Breast epithelium (tissue), 4 donors: ENCODE measurements at regions not wholly inside any gene's neighbourhood (a gene's known extent, or its start where the extent isn't known, plus 50 kb on each side); places are given as distances from the start of the nearest gene placed in this dataset.

Experiments
- DNase-seq, 2 donors: peaks; one replicate each; pipeline ENCODE4 v3.0.0-alpha.2; 2019; ENCODE audit warnings: low spot score in 2 of 2
- H3K27ac ChIP-seq, 2 donors: fragments of 200-600 bp; sonication (generic) in 1 of 2; one replicate each; pipeline ENCODE4 v1.5.1; 2016 to 2019; ENCODE audit warnings: mild to moderate bottlenecking in 1 of 2
- H3K27me3 ChIP-seq, 2 donors: fragments of 200-600 bp; sonication (generic) in 1 of 2; one replicate each; pipeline versions ENCODE4 v1.5.1 to v1.6.0; 2017 to 2019; ENCODE audit warnings: control low read depth in 1 of 2, mild to moderate bottlenecking in 1 of 2
- H3K36me3 ChIP-seq: fragments of 200-600 bp; one replicate; pipeline ENCODE4 v1.5.1; 2019
- H3K4me1 ChIP-seq, 2 donors: fragments of 200-600 bp; sonication (generic); one replicate each; pipeline ENCODE4 v1.5.1; 2016 to 2019; ENCODE audit warnings: control low read depth in 1 of 2
- H3K4me3 ChIP-seq, 3 donors: fragments of 200-600 bp; sonication (generic); 1 replicate in 2 of 3; 2 replicates in 1 of 3; pipeline ENCODE4 v1.5.1; 2016 to 2019; ENCODE audit warnings: mild to moderate bottlenecking in 3 of 3, moderate library complexity in 2 of 3
- H3K9me3 ChIP-seq, 2 donors: fragments of 200-600 bp; sonication (generic) in 1 of 2; one replicate each; pipeline ENCODE4 v1.5.1; 2016 to 2019; ENCODE audit warnings: control low read depth in 1 of 2
- POLR2A ChIP-seq: fragments of 450-650 bp; IDR thresholded peaks from one replicate; pipeline ENCODE4 v1.6.1; 2016; ENCODE audit warnings: antibody characterized with exemption, mild to moderate bottlenecking, moderate library complexity
- POLR2AphosphoS5 ChIP-seq, 3 donors: sonication (generic); formaldehyde crosslinking; IDR thresholded peaks; one replicate each; pipeline ENCODE4 v1.6.1; 2017; ENCODE audit warnings: antibody characterized with exemption in 3 of 3
- intact Hi-C: fragments of 100-400 bp; cut with DNase I; formaldehyde crosslinking; loops from one replicate; pipeline ENCODE4 v1.15.1; 2023; ENCODE audit warnings: low total_unique reads
- TF ChIP-seq, protein P1 (sequence below), 3 donors: fragments of 450-650 bp; IDR thresholded peaks; one replicate each; pipeline ENCODE4 v1.5.1; 2016 to 2017; ENCODE audit warnings: antibody characterized with exemption in 3 of 3, mild to moderate bottlenecking in 3 of 3, moderate library complexity in 3 of 3

GRCh38 chr2:139296672-139297209 lies 516.6 kb upstream of the NXPH2 start:
- Histone ChIP-seq H3K4me1 (no peaks in the 10 kb centered on the region), H3K9me3 (no peaks in the 10 kb centered on the region), H3K4me3 (no peak overlapping the region), H3K36me3 (no peaks in the 10 kb centered on the region), H3K27ac (no peak overlapping the region), H3K27me3 (no peaks in the 10 kb centered on the region)
- intact Hi-C loops = no loop called here
- DNase-seq = no peak
- TF ChIP-seq POLR2AphosphoS5 (IDR thresholded peaks at IDR 0.05) (no peak), POLR2A (no peak)
- TF ChIP-seq, protein P1, sequence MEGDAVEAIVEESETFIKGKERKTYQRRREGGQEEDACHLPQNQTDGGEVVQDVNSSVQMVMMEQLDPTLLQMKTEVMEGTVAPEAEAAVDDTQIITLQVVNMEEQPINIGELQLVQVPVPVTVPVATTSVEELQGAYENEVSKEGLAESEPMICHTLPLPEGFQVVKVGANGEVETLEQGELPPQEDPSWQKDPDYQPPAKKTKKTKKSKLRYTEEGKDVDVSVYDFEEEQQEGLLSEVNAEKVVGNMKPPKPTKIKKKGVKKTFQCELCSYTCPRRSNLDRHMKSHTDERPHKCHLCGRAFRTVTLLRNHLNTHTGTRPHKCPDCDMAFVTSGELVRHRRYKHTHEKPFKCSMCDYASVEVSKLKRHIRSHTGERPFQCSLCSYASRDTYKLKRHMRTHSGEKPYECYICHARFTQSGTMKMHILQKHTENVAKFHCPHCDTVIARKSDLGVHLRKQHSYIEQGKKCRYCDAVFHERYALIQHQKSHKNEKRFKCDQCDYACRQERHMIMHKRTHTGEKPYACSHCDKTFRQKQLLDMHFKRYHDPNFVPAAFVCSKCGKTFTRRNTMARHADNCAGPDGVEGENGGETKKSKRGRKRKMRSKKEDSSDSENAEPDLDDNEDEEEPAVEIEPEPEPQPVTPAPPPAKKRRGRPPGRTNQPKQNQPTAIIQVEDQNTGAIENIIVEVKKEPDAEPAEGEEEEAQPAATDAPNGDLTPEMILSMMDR (IDR thresholded peaks at IDR 0.05) = no peak

DNA sequence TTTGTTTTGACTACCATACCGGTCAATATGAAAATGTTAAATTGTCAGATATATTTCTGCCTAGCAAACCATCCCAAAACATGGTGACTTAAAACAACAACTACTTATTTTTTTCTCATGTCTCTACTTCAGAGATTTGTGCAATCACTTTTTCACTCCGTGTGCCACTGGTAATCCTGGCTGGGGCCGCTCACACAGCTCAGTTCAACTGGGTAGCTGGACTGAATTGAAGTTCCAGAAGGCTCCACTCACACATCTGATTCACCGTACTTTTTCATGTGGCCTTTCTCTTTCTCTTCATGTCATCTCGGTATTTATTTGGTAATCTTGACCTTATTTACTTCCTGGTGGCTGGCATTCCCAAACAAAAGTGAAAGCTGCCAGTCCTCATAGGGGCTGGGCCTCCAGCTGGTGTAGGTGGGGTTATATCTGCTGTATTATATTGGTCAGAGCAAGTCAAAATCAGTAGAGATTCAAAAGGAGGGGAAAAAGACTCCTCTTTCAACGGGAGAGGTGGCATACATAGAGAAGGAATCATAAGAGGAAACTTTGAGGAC lies 513.9 kb upstream of the NXPH2 start:
- no peaks in the 10 kb centered on the region for H3K9me3 ChIP-seq
- H3K36me3 ChIP-seq = no peaks in the 10 kb centered on the region
- TF ChIP-seq POLR2A (no peak), POLR2AphosphoS5 (IDR thresholded peaks at IDR 0.05) (no peak)
- TF ChIP-seq, protein P1 (IDR thresholded peaks at IDR 0.05) = no peak
- intact Hi-C loops = no loop called here
- no peaks in the 10 kb centered on the region for H3K27me3 ChIP-seq
- H3K4me1 ChIP-seq = no peaks in the 10 kb centered on the region
- no peak overlapping the region for H3K4me3 ChIP-seq
- DNase-seq = no peak
- H3K27ac ChIP-seq = no peak overlapping the region

- H3K27me3 ChIP-seq = no peaks in the 10 kb centered on the region
- no peaks in the 10 kb centered on the region for H3K9me3 ChIP-seq
- no peaks in the 10 kb centered on the region for H3K4me1 ChIP-seq
- no peaks in the 10 kb centered on the region for H3K36me3 ChIP-seq
- DNase-seq = no peak
- TF ChIP-seq, protein P1 (IDR thresholded peaks at IDR 0.05) = no peak
- TF ChIP-seq POLR2A = no peak
- no peak for TF ChIP-seq POLR2AphosphoS5 (IDR thresholded peaks at IDR 0.05)
- H3K27ac ChIP-seq = no peak overlapping the region
- H3K4me3 ChIP-seq = no peak overlapping the region
- intact Hi-C loops = no loop called here
Measured at GRCh38 chr2:139281124-139281523, 500.9 kb upstream of the NXPH2 start.

- no peaks in the 10 kb centered on the region for H3K36me3 ChIP-seq
- TF ChIP-seq POLR2AphosphoS5 (IDR thresholded peaks at IDR 0.05) (no peak), POLR2A (no peak)
- TF ChIP-seq, protein P1 (IDR thresholded peaks at IDR 0.05) = no peak
- no peaks in the 10 kb centered on the region for H3K27me3 ChIP-seq
- intact Hi-C loops = no loop called here
- H3K4me3 ChIP-seq = no peak overlapping the region
- DNase-seq = no peak
- no peaks in the 10 kb centered on the region for H3K9me3 ChIP-seq
- H3K4me1 ChIP-seq = no peaks in the 10 kb centered on the region
- no peak overlapping the region for H3K27ac ChIP-seq
Measured at GRCh38 chr2:139271879-139272278, 491.7 kb upstream of the NXPH2 start.

DNA sequence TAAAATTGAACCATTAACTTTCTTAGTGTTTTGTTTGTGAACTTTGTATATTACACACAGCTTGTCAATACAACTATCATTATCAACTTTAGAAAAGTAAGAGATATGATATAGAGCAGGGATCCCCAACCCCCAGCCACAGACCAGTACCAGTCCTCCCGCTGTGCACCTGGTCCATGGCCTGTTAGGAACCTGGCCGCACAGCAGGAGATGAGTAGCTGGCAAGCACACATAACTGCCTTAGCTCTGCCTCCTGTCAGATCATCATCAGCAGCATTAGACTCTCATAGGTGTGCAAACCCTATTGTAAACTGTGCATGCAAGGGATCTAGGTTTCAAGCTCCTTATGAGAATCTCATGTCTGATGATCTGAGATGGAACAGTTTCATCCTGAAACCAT lies 491.0 kb upstream of the NXPH2 start:
- no peak overlapping the region for H3K4me3 ChIP-seq
- intact Hi-C loops = no loop called here
- DNase-seq = no peak
- H3K27me3 ChIP-seq = no peaks in the 10 kb centered on the region
- no peaks in the 10 kb centered on the region for H3K36me3 ChIP-seq
- no peak for TF ChIP-seq POLR2AphosphoS5 (IDR thresholded peaks at IDR 0.05)
- no peak for TF ChIP-seq POLR2A
- TF ChIP-seq, protein P1 (IDR thresholded peaks at IDR 0.05) = no peak
- H3K9me3 ChIP-seq = no peaks in the 10 kb centered on the region
- no peaks in the 10 kb centered on the region for H3K4me1 ChIP-seq
- no peak overlapping the region for H3K27ac ChIP-seq
